IMR-90 (cell line): ENCODE measurements at regions not wholly inside any gene's neighbourhood (a gene's known extent, or its start where the extent isn't known, plus 50 kb on each side); places are given as distances from the start of the nearest gene placed in this dataset.
A peak's percentile ranks its signal among the peaks of the same experiment; 100 is the strongest.

Experiments
- ATAC-seq: fragments of 200-7000 bp; cut with Tn5 transposase; 2 replicates; pipeline ENCODE4 v1.9.1; 2020; ENCODE audit warnings: low read depth, mild to moderate bottlenecking, moderate library complexity
- BruUV-seq: library from RNA; stranded (reverse); fragments of 400-500 nt; replicated peaks from 2 replicates; lab custom pipeline; 2021; lab: Mats Ljungman, UMichigan
- CTCF ChIA-PET: fragments of 300-600 bp; formaldehyde crosslinking; extraction: SDS; loops from one replicate; lab custom pipeline; 2021; ENCODE audit warnings: antibody characterized with exemption; lab: Yijun Ruan, JAX
- POLR2A ChIA-PET: fragments of 300-600 bp; sonication (Branson Sonifier 250); formaldehyde crosslinking; loops from one replicate; lab custom pipeline; 2022; ENCODE audit warnings: antibody characterized with exemption; ENCODE audit not compliant: unreplicated experiment; lab: Charles Lee
- DNase-seq: peaks from one replicate; pipeline ENCODE4 v3.0.0; 2013
- H2AFZ ChIP-seq: replicated peaks from 2 replicates; pipeline ENCODE3; 2013; ENCODE audit warnings: low read length, mild to moderate bottlenecking; ENCODE audit not compliant: poor library complexity
- H2AK5ac ChIP-seq: 2 replicates; pipeline ENCODE4 v1.6.1; 2013; ENCODE audit warnings: low read depth, low read length, inconsistent platforms
- H2AK9ac ChIP-seq: replicated peaks from 2 replicates; pipeline ENCODE3; 2013; ENCODE audit warnings: mild to moderate bottlenecking, low read depth, low read length, moderate library complexity; ENCODE audit not compliant: poor library complexity
- H2BK120ac ChIP-seq: 2 replicates; pipeline ENCODE4 v1.6.1; 2013; ENCODE audit warnings: low read depth, low read length, inconsistent platforms
- H2BK15ac ChIP-seq: 3 replicates; pipeline ENCODE4 v1.6.1; 2013; ENCODE audit warnings: low read depth, low read length, inconsistent platforms
- H2BK20ac ChIP-seq: 2 replicates; pipeline ENCODE4 v1.6.1; 2013; ENCODE audit warnings: low read depth, mild to moderate bottlenecking, inconsistent platforms, low read length, moderate library complexity
- H2BK5ac ChIP-seq: 2 replicates; pipeline ENCODE4 v1.6.1; 2013; ENCODE audit warnings: mild to moderate bottlenecking, low read depth, low read length, inconsistent platforms; ENCODE audit not compliant: poor library complexity, severe bottlenecking
- H3K14ac ChIP-seq: replicated peaks from 2 replicates; pipeline ENCODE4 v1.6.1; 2013; ENCODE audit warnings: low read depth, low read length, inconsistent platforms
- H3K18ac ChIP-seq: 2 replicates; pipeline ENCODE4 v1.6.1; 2013; ENCODE audit warnings: low read depth, low read length, control low read depth
- H3K23ac ChIP-seq: 2 replicates; pipeline ENCODE4 v1.6.1; 2013; ENCODE audit warnings: low read depth, low read length, inconsistent platforms
- H3K27ac ChIP-seq: 2 replicates; pipeline ENCODE4 v1.5.1; 2013; ENCODE audit warnings: mild to moderate bottlenecking, control low read depth, low read length; ENCODE audit not compliant: insufficient read depth
- H3K27me3 ChIP-seq: 2 replicates; pipeline ENCODE4 v1.6.1; 2013; ENCODE audit warnings: low read length; ENCODE audit not compliant: control insufficient read depth, insufficient read depth
- H3K36me3 ChIP-seq: 2 replicates; pipeline ENCODE4 v1.6.1; 2013; ENCODE audit warnings: low read length, mixed read lengths; ENCODE audit not compliant: control insufficient read depth, insufficient read depth
- H3K4ac ChIP-seq: 2 replicates; pipeline ENCODE4 v1.6.1; 2013; ENCODE audit warnings: low read depth, low read length, inconsistent platforms
- H3K4me1 ChIP-seq: 2 replicates; pipeline ENCODE4 v1.6.1; 2013; ENCODE audit warnings: low read length, mixed read lengths; ENCODE audit not compliant: control insufficient read depth, insufficient read depth
- H3K4me2 ChIP-seq: 2 replicates; pipeline ENCODE4 v1.6.1; 2013; ENCODE audit warnings: low read depth, mild to moderate bottlenecking, control low read depth, low read length, moderate library complexity
- H3K4me3 ChIP-seq: 2 replicates; pipeline ENCODE4 v1.5.1; 2013; ENCODE audit warnings: low read depth, mild to moderate bottlenecking, control low read depth, low read length, moderate library complexity; ENCODE audit not compliant: insufficient read depth
- H3K56ac ChIP-seq: 2 replicates; pipeline ENCODE4 v1.6.1; 2013; ENCODE audit warnings: low read length, inconsistent platforms; ENCODE audit not compliant: insufficient read depth; ENCODE audit errors: extremely low read depth
- H3K79me1 ChIP-seq, 2 experiments: 2 replicates each; pipeline ENCODE4 v1.6.1; 2013; ENCODE audit warnings: low read length in 2 of 2, inconsistent platforms in 1 of 2, low read depth in 1 of 2
- H3K9ac ChIP-seq: 2 replicates; pipeline ENCODE4 v1.6.1; 2013; ENCODE audit warnings: low read depth, low read length, control low read depth
- H3K9me1 ChIP-seq: 2 replicates; pipeline ENCODE4 v1.6.1; 2013; ENCODE audit warnings: low read length, inconsistent platforms; ENCODE audit not compliant: insufficient read depth
- H3K9me3 ChIP-seq: 2 replicates; pipeline ENCODE4 v1.6.1; 2013; ENCODE audit warnings: low read length; ENCODE audit not compliant: control insufficient read depth, insufficient read depth
- H4K20me1 ChIP-seq: 2 replicates; pipeline ENCODE4 v1.6.1; 2013; ENCODE audit warnings: low read length, inconsistent platforms; ENCODE audit not compliant: insufficient read depth
- H4K5ac ChIP-seq: 2 replicates; pipeline ENCODE4 v1.6.1; 2013; ENCODE audit warnings: mild to moderate bottlenecking, low read depth, low read length, control low read depth
- H4K8ac ChIP-seq, 2 experiments: 2 replicates each; pipeline ENCODE4 v1.6.1; 2013; ENCODE audit warnings: low read depth in 2 of 2, low read length in 2 of 2, control low read depth in 1 of 2, inconsistent platforms in 1 of 2
- H4K91ac ChIP-seq: 2 replicates; pipeline ENCODE4 v1.6.1; 2013; ENCODE audit warnings: low read depth, low read length, inconsistent platforms; ENCODE audit not compliant: insufficient read depth
- BHLHE40 ChIP-seq: fragments of 150-350 bp; IDR thresholded peaks from 2 replicates; pipeline ENCODE4 v1.6.1; 2016; ENCODE audit warnings: mild to moderate bottlenecking, low read depth, low read length
- CEBPB ChIP-seq: IDR thresholded peaks from 2 replicates; pipeline ENCODE4 v1.6.1; 2012; ENCODE audit warnings: low read depth, low read length, improper control_type of control experiment
- CHD1 ChIP-seq: IDR thresholded peaks from 2 replicates; pipeline ENCODE4 v1.6.1; 2012; ENCODE audit warnings: low read depth, low read length, improper control_type of control experiment
- CTCF ChIP-seq: conservative IDR thresholded peaks from 2 replicates; pipeline ENCODE4 v1.5.1; 2012; ENCODE audit warnings: mild to moderate bottlenecking, low read depth, low read length, improper control_type of control experiment
- ELK1 ChIP-seq: fragments of 150-350 bp; IDR thresholded peaks from 2 replicates; pipeline ENCODE4 v1.6.1; 2016; ENCODE audit warnings: low read depth, mild to moderate bottlenecking, low read length, moderate library complexity, borderline replicate concordance
- MAFK ChIP-seq: IDR thresholded peaks from 2 replicates; pipeline ENCODE4 v1.6.1; 2012; ENCODE audit warnings: low read depth, low read length, improper control_type of control experiment
- MAZ ChIP-seq: IDR thresholded peaks from 2 replicates; pipeline ENCODE4 v1.6.1; 2012; ENCODE audit warnings: low read depth, mild to moderate bottlenecking, low read length, improper control_type of control experiment, moderate library complexity, borderline replicate concordance
- NFE2L2 ChIP-seq: fragments of 150-350 bp; IDR thresholded peaks from 2 replicates; pipeline ENCODE4 v1.6.1; 2016; ENCODE audit warnings: low read depth, mild to moderate bottlenecking, low read length
- POLR2A ChIP-seq: IDR thresholded peaks from 2 replicates; pipeline ENCODE4 v1.6.1; 2012; ENCODE audit warnings: mild to moderate bottlenecking, low read depth, low read length
- RAD21 ChIP-seq: IDR thresholded peaks from 2 replicates; pipeline ENCODE4 v1.6.1; 2012; ENCODE audit warnings: low read length, improper control_type of control experiment
- RCOR1 ChIP-seq: IDR thresholded peaks from 2 replicates; pipeline ENCODE4 v1.6.1; 2012; ENCODE audit warnings: mild to moderate bottlenecking, low read length, improper control_type of control experiment; ENCODE audit not compliant: insufficient replicate concordance
- RFX5 ChIP-seq: IDR thresholded peaks from 2 replicates; pipeline ENCODE4 v1.8.0; 2012; ENCODE audit warnings: low read depth, mild to moderate bottlenecking, low read length, moderate library complexity
- SMC3 ChIP-seq: fragments of 150-350 bp; IDR thresholded peaks from 2 replicates; pipeline ENCODE4 v1.6.1; 2016; ENCODE audit warnings: low read depth, mild to moderate bottlenecking, antibody characterized with exemption, low read length, moderate library complexity
- WGBS, 2 experiments: methylation state at CpG; one replicate each; pipeline versions ENCODE4 v1.1.5 to v1.1.7; 2013; ENCODE audit warnings: missing lambda C conversion rate in 2 of 2; ENCODE audit not compliant: insufficient read length in 1 of 2; ENCODE audit errors: extremely low coverage in 2 of 2; 5-methylcytosine and 5-hydroxymethylcytosine counted together
- dilution Hi-C: fragments of 300-500 bp; cut with HindIII; formaldehyde crosslinking; loops from one replicate; pipeline ENCODE4 v1.14.3; 2018; ENCODE audit warnings: low sequenced_read_pairs; ENCODE audit not compliant: unreplicated experiment
- in situ Hi-C: fragments of 300-500 bp; cut with MboI; formaldehyde crosslinking; loops from 3 replicates; pipeline ENCODE4 v1.14.3; 2019; ENCODE audit warnings: low sequenced_read_pairs, inconsistent platforms, mixed read lengths
- intact Hi-C: fragments of 100-400 bp; cut with micrococcal nuclease; formaldehyde crosslinking; loops from 2 replicates; pipeline ENCODE4 v1.10.0; 2022

- 0 out of 2 replicates have a peak, but pooled peaks cover 3% of the 10 kb centered on the region for H3K9me1 ChIP-seq
- no peak overlapping the region for H3K4me3 ChIP-seq
- H3K79me1 ChIP-seq, result no peaks in the 10 kb centered on the region
- TF ChIP-seq MAFK, result no peak
- TF ChIP-seq RAD21, result no peak
- no peak for TF ChIP-seq MAZ
- no peak for TF ChIP-seq CEBPB
- TF ChIP-seq SMC3, result no peak
- no peak for TF ChIP-seq POLR2A
- no peak for TF ChIP-seq RFX5
- no peak for TF ChIP-seq CTCF
- no peak for TF ChIP-seq CHD1
- no peak for TF ChIP-seq NFE2L2
- no peak for TF ChIP-seq ELK1
- no peak for TF ChIP-seq BHLHE40
- no peak for TF ChIP-seq RCOR1
- no peak overlapping the region for H3K4me2 ChIP-seq
- ChIA-PET CTCF (interaction anchor here (0.6 to 1.0 kb wide), 4 partner anchors 14 to 335 kb away, joined by 3 to 4 read pairs (median 4); no protein-coding TSS in a partner anchor), POLR2A (no interaction called here)
- peak overlapping the region; percentile 23; the same call in 1 of the 2 replicates for H2BK120ac ChIP-seq
- ATAC-seq, result no peak
- no peak overlapping the region for H3K14ac ChIP-seq
- no peak overlapping the region for H3K27ac ChIP-seq
- no peak overlapping the region for H2AK9ac ChIP-seq
- no peak for DNase-seq
- dilution Hi-C loops, result no loop called here
- no peak overlapping the region for H3K18ac ChIP-seq
- H4K91ac ChIP-seq, result no peak overlapping the region
- no peaks in the 10 kb centered on the region for H4K20me1 ChIP-seq
- no peak overlapping the region for H3K9ac ChIP-seq
- no CpG with 5 or more reads among the region's 3 CpGs for WGBS, 2 experiments
- no peak overlapping the region for H2AFZ ChIP-seq
- H2BK5ac ChIP-seq, result no peak overlapping the region
- peaks cover 20% of the 10 kb centered on the region for H3K4me1 ChIP-seq
- H3K36me3 ChIP-seq, result no peaks in the 10 kb centered on the region
- H3K9me3 ChIP-seq, result no peaks in the 10 kb centered on the region
- in situ Hi-C loops, result loop anchor here (10.0 kb wide), 1 partner anchor 669 kb away; the partner anchor contains the start of gene ZNF608
- no peak overlapping the region for H3K56ac ChIP-seq
- no peak overlapping the region for H2AK5ac ChIP-seq
- intact Hi-C loops, result loop anchor here (1.0 to 5.0 kb wide), 5 partner anchors 184 to 761 kb away; no protein-coding TSS in a partner anchor
- no peak overlapping the region for H4K5ac ChIP-seq
- BruUV-seq, result no TSS peak
- no peak overlapping the region for H3K23ac ChIP-seq
- H2BK15ac ChIP-seq, result no peak overlapping the region
- no peak overlapping the region for H4K8ac ChIP-seq
- H2BK20ac ChIP-seq, result no peak overlapping the region
- H3K4ac ChIP-seq, result no peak overlapping the region
- H3K27me3 ChIP-seq, result no peaks in the 10 kb centered on the region
These were observed 667.2 kb upstream of the ZNF608 start for GRCh38 chr5:125413496-125414274.
